NT2/D1 (cell line): ENCODE measurements at regions not wholly inside any gene's neighbourhood (a gene's known extent, or its start where the extent isn't known, plus 50 kb on each side); places are given as distances from the start of the nearest gene placed in this dataset.

Source experiments
- SUZ12 ChIP-seq: IDR thresholded peaks from 2 replicates; pipeline ENCODE4 v1.6.1; 2011; ENCODE audit not compliant: insufficient read length, insufficient read depth; ENCODE audit errors: extremely low read depth
- YY1 ChIP-seq: IDR thresholded peaks from 2 replicates; pipeline ENCODE4 v1.6.1; 2011; ENCODE audit not compliant: insufficient read length, insufficient read depth
- ZNF274 ChIP-seq: IDR thresholded peaks from 2 replicates; pipeline ENCODE4 v1.6.1; 2011; ENCODE audit warnings: mild to moderate bottlenecking, low read depth, low read length

DNA sequence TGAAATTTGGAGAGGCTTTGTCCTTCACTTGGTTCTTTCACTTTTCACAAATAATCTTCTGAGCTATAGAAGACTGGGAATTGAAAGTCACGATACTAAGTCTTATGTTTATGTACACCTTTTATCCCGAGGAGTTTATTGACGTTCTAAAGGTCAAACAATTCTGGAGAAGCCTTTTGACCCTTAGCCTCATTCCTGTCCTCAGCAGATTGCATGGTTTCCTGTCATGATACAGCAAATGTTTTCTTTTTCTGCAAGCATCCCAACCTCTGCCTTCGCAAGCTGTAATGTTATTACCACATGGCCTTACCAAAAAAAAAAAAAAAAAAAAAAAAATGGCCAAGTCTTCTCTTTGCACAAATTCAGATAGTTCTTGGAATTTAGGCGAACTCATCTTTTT is 411.7 kb upstream of the FLRT2 start:
- TF ChIP-seq ZNF274 (no peak), YY1 (no peak), SUZ12 (no peak)
